H1 (cell line): ENCODE measurements at regions not wholly inside any gene's neighbourhood (a gene's known extent, or its start where the extent isn't known, plus 50 kb on each side); places are given as distances from the start of the nearest gene placed in this dataset.

Experiments used
- CTCF ChIA-PET: fragments of 300-600 bp; sonication (Branson Sonifier 250); formaldehyde crosslinking; loops from one replicate; lab custom pipeline; 2021; ENCODE audit not compliant: partially characterized antibody; lab: Charles Lee
- POLR2A ChIA-PET: fragments of 300-600 bp; sonication (Branson Sonifier 250); formaldehyde crosslinking; loops from one replicate; lab custom pipeline; 2021; ENCODE audit warnings: inconsistent platforms; ENCODE audit not compliant: partially characterized antibody; lab: Charles Lee
- DNase-seq, 2 experiments: peaks; one replicate each; pipeline versions ENCODE4 v3.0.0 to v3.0.0-alpha.2; 2010 to 2022; ENCODE audit warnings: low spot score in 2 of 2, low read depth in 1 of 2, mixed read lengths in 1 of 2
- FAIRE-seq: peaks from 2 replicates; lab custom pipeline; 2011; peaks lifted over from hg19 to GRCh38; lab: Jason Lieb, UNC
- H2AFZ ChIP-seq: 2 replicates; pipeline ENCODE4 v1.8.1; 2012; ENCODE audit warnings: low read length, inconsistent platforms
- H2AK5ac ChIP-seq: 2 replicates; pipeline ENCODE4 v1.6.1; 2013; ENCODE audit warnings: low read depth, low read length
- H2BK120ac ChIP-seq: replicated peaks from 2 replicates; pipeline ENCODE3; 2013; ENCODE audit warnings: low read depth, low read length, inconsistent platforms
- H2BK12ac ChIP-seq: 2 replicates; pipeline ENCODE4 v1.6.1; 2013; ENCODE audit warnings: low read depth, low read length
- H2BK15ac ChIP-seq: 2 replicates; pipeline ENCODE4 v1.6.1; 2013; ENCODE audit warnings: low read length
- H2BK20ac ChIP-seq: 2 replicates; pipeline ENCODE4 v1.6.1; 2013; ENCODE audit warnings: low read length
- H2BK5ac ChIP-seq: 2 replicates; pipeline ENCODE4 v1.6.1; 2013; ENCODE audit warnings: low read depth, low read length
- H3K14ac ChIP-seq: 2 replicates; pipeline ENCODE4 v1.6.1; 2013; ENCODE audit warnings: inconsistent platforms; ENCODE audit not compliant: insufficient read length
- H3K18ac ChIP-seq: 2 replicates; pipeline ENCODE4 v1.6.1; 2013; ENCODE audit warnings: low read length; ENCODE audit errors: extremely low read depth
- H3K23ac ChIP-seq: 2 replicates; pipeline ENCODE4 v1.6.1; 2013; ENCODE audit warnings: inconsistent platforms; ENCODE audit not compliant: insufficient read length
- H3K23me2 ChIP-seq: 2 replicates; pipeline ENCODE4 v1.6.1; 2013; ENCODE audit warnings: low read depth, low read length
- H3K27ac ChIP-seq: 2 replicates; pipeline ENCODE4 v1.6.1; 2011; ENCODE audit warnings: low read depth, low read length, inconsistent platforms
- H3K27me3 ChIP-seq, 4 experiments: replicated peaks in 1 of 4; 1 replicate in 1 of 4; 2 replicates in 3 of 4; pipeline versions ENCODE4 v1.6.1 to v1.8.1; 2011 to 2013; ENCODE audit warnings: low read length in 3 of 4, mild to moderate bottlenecking in 3 of 4, inconsistent platforms in 2 of 4, mixed read lengths in 2 of 4, moderate library complexity in 1 of 4; ENCODE audit not compliant: control insufficient read depth in 3 of 4, insufficient read depth in 3 of 4; ENCODE audit errors: extremely low read depth in 1 of 4
- H3K36me3 ChIP-seq, 4 experiments: 2 replicates each; pipeline versions ENCODE4 v1.6.1 to v1.8.1; 2011 to 2013; ENCODE audit warnings: mild to moderate bottlenecking in 4 of 4, low read length in 3 of 4, moderate library complexity in 2 of 4, control low read depth in 1 of 4, inconsistent platforms in 1 of 4; ENCODE audit not compliant: insufficient read depth in 4 of 4, control insufficient read depth in 2 of 4
- H3K4ac ChIP-seq: replicated peaks from 2 replicates; pipeline ENCODE3; 2013; ENCODE audit warnings: low read length, low read depth, mixed read lengths, inconsistent platforms; ENCODE audit not compliant: insufficient read length
- H3K4me1 ChIP-seq, 4 experiments: replicated peaks in 1 of 4; 1 replicate in 1 of 4; 2 replicates in 3 of 4; pipeline versions ENCODE4 v1.6.1 to v1.8.1; 2011 to 2013; ENCODE audit warnings: low read length in 3 of 4, inconsistent platforms in 2 of 4, mixed read lengths in 1 of 4; ENCODE audit not compliant: insufficient read depth in 4 of 4, control insufficient read depth in 3 of 4
- H3K4me2 ChIP-seq, 2 experiments: 2 replicates each; pipeline versions ENCODE4 v1.6.1 to v1.8.1; 2011 to 2013; ENCODE audit warnings: low read depth in 2 of 2, low read length in 2 of 2, control low read depth in 1 of 2, inconsistent platforms in 1 of 2, mild to moderate bottlenecking in 1 of 2; ENCODE audit not compliant: insufficient read depth in 1 of 2
- H3K4me3 ChIP-seq, 4 experiments: fragments of 200-600, 300-600 bp in 1 of 4; sonication (generic), shearing (Covaris generic), sonication (Bioruptor Twin) in 1 of 4; 2 replicates each; pipeline versions ENCODE4 v1.5.1 to v1.8.1; 2011 to 2016; ENCODE audit warnings: low read length in 4 of 4, low read depth in 3 of 4, control low read depth in 2 of 4, inconsistent platforms in 2 of 4, mild to moderate bottlenecking in 2 of 4, mixed read lengths in 1 of 4, moderate library complexity in 1 of 4; ENCODE audit not compliant: insufficient read depth in 2 of 4; ENCODE audit errors: extremely low read depth in 1 of 4
- H3K56ac ChIP-seq: replicated peaks from 2 replicates; pipeline ENCODE3; 2013; ENCODE audit warnings: low read depth, mild to moderate bottlenecking, mixed read lengths, low read length, inconsistent platforms; ENCODE audit not compliant: insufficient read length
- H3K79me1 ChIP-seq: 2 replicates; pipeline ENCODE4 v1.6.1; 2013; ENCODE audit warnings: low read depth, low read length, control low read depth
- H3K79me2 ChIP-seq, 2 experiments: 2 replicates each; pipeline versions ENCODE4 v1.6.1 to v1.8.1; 2012 to 2013; ENCODE audit warnings: low read length in 2 of 2, mild to moderate bottlenecking in 2 of 2, inconsistent platforms in 1 of 2; ENCODE audit not compliant: insufficient read depth in 2 of 2, control insufficient read depth in 1 of 2
- H3K9ac ChIP-seq, 4 experiments: replicated peaks in 1 of 4; 1 replicate in 1 of 4; 2 replicates in 3 of 4; pipeline versions ENCODE4 v1.6.1 to v1.8.1; 2011 to 2013; ENCODE audit warnings: low read depth in 3 of 4, low read length in 3 of 4, control low read depth in 2 of 4, mild to moderate bottlenecking in 2 of 4, moderate library complexity in 2 of 4, inconsistent platforms in 1 of 4; ENCODE audit errors: extremely low read depth in 1 of 4
- H3K9me3 ChIP-seq, 2 experiments: 2 replicates each; pipeline versions ENCODE4 v1.6.1 to v1.8.1; 2012 to 2013; ENCODE audit warnings: mild to moderate bottlenecking in 2 of 2, moderate library complexity in 2 of 2, control low read depth in 1 of 2, inconsistent platforms in 1 of 2, low read depth in 1 of 2, low read length in 1 of 2, mixed read lengths in 1 of 2; ENCODE audit not compliant: insufficient read depth in 2 of 2
- H4K20me1 ChIP-seq, 2 experiments: replicated peaks in 1 of 2; 2 replicates each; pipeline versions ENCODE3 to v1.8.1; 2011 to 2013; ENCODE audit warnings: inconsistent platforms in 2 of 2, low read length in 2 of 2, mild to moderate bottlenecking in 1 of 2; ENCODE audit not compliant: insufficient read depth in 2 of 2, control insufficient read depth in 1 of 2
- H4K5ac ChIP-seq: 2 replicates; pipeline ENCODE4 v1.6.1; 2013; ENCODE audit warnings: low read length, low read depth, mixed read lengths, inconsistent platforms; ENCODE audit not compliant: insufficient read length
- H4K8ac ChIP-seq: 2 replicates; pipeline ENCODE4 v1.8.0; 2013; ENCODE audit warnings: mild to moderate bottlenecking, moderate library complexity, low read length, inconsistent platforms; ENCODE audit not compliant: insufficient read depth; ENCODE audit errors: extremely low read depth
- H4K91ac ChIP-seq: replicated peaks from 2 replicates; pipeline ENCODE3; 2013; ENCODE audit warnings: low read length, mixed read lengths, inconsistent platforms; ENCODE audit not compliant: insufficient read length
- CBX8 ChIP-seq: fragments of 300-800, 300-1000 bp; sonication (generic); IDR thresholded peaks from 2 replicates; pipeline ENCODE4 v1.7.1; 2016; ENCODE audit warnings: low read depth, low read length, borderline replicate concordance
- EZH2 ChIP-seq: fragments of 200-600 bp; sonication (generic); IDR thresholded peaks from 2 replicates; pipeline ENCODE4 v1.7.1; 2012; ENCODE audit warnings: low read depth, mild to moderate bottlenecking, moderate library complexity, low read length, inconsistent platforms; ENCODE audit not compliant: severe bottlenecking
- HDAC6 ChIP-seq: IDR thresholded peaks from one replicate; pipeline ENCODE4 v1.7.1; 2012; ENCODE audit warnings: low read depth, mild to moderate bottlenecking, inconsistent platforms, low read length, moderate library complexity
- JUND ChIP-seq: IDR thresholded peaks from 2 replicates; pipeline ENCODE4 v1.6.1; 2011; ENCODE audit warnings: mild to moderate bottlenecking, improper control_type of control experiment, low read length
- KDM1A ChIP-seq: fragments of 200-600, 300-600 bp; sonication (generic); IDR thresholded peaks from 2 replicates; pipeline ENCODE4 v1.7.1; 2016; ENCODE audit warnings: mild to moderate bottlenecking, low read length, borderline replicate concordance
- POLR2A ChIP-seq, 2 experiments: IDR thresholded peaks; 1 replicate in 1 of 2; 2 replicates in 1 of 2; pipeline ENCODE4 v1.6.1; 2011; ENCODE audit warnings: low read depth in 2 of 2, low read length in 2 of 2, mild to moderate bottlenecking in 2 of 2; ENCODE audit errors: control extremely low read depth in 1 of 2
- SAP30 ChIP-seq: fragments of 300-600 bp; sonication (generic); IDR thresholded peaks from 2 replicates; pipeline ENCODE4 v1.7.1; 2012; ENCODE audit warnings: low read length, moderate library complexity, mild to moderate bottlenecking, inconsistent platforms; ENCODE audit not compliant: insufficient read depth, insufficient replicate concordance
- SIRT6 ChIP-seq: IDR thresholded peaks from one replicate; pipeline ENCODE4 v1.7.1; 2012; ENCODE audit warnings: low read length, inconsistent platforms
- SP2 ChIP-seq: IDR thresholded peaks from 2 replicates; pipeline ENCODE4 v1.6.1; 2012; ENCODE audit warnings: mild to moderate bottlenecking, low read length, inconsistent platforms
- TEAD4 ChIP-seq: IDR thresholded peaks from 2 replicates; pipeline ENCODE4 v1.6.1; 2012; ENCODE audit warnings: low read depth, low read length, inconsistent platforms, mixed read lengths
- WGBS, 2 experiments: shearing (Covaris generic) in 1 of 2; methylation state at CpG; one replicate each; pipeline versions ENCODE4 v1.1.6 to v1.1.7; 2013 to 2015; ENCODE audit warnings: low lambda C conversion rate in 2 of 2, mixed read lengths in 2 of 2, inconsistent platforms in 1 of 2, low coverage in 1 of 2, missing lambda C conversion rate in 1 of 2; ENCODE audit not compliant: insufficient replicate concordance in 2 of 2, insufficient coverage in 1 of 2, insufficient read length in 1 of 2; ENCODE audit errors: extremely low coverage in 1 of 2, missing lambda C conversion rate in 1 of 2; 5-methylcytosine and 5-hydroxymethylcytosine counted together
- TF ChIP-seq, protein P1 (sequence below): IDR thresholded peaks from 2 replicates; pipeline ENCODE4 v1.6.1; 2012; ENCODE audit warnings: low read length, inconsistent platforms
- TF ChIP-seq, protein P2 (sequence below): IDR thresholded peaks from 2 replicates; pipeline ENCODE4 v1.6.1; 2011; ENCODE audit warnings: low read depth, mild to moderate bottlenecking, low read length; ENCODE audit not compliant: insufficient read depth

DNA sequence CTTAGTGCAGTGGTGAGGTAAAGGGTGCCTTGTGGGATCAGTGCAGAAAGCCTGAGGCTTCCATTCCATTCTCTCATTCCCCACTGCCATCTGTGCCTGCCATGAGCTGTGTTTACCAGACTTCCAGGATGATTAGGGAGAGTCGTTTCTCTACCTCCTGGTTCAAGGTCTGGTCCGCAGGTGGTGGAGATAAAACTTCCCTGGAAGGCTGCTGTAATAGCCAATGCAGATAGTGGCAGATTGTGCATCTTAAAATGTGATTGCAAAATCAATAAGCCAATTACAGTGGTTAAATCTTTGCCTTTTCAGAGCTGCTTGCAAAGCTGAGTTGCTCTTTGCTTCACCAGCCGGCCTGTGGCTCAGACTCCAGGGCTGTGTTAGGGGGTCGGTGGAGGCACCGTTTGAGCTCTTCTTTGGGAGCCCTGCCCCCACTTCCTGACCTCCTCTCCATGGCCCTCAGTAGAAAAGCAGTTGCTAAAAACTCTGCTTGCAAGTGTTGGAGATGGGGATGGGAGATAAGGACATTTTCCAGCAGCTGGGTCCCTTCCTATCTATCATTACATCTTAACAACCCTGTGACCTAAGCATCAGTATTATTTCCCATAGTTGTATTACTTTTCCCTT is 95.2 kb upstream of the HS6ST1 start:
- H4K8ac ChIP-seq, result no peak overlapping the region
- no peak overlapping the region for H3K4me3 ChIP-seq
- DNase-seq (peak in 1 of 2 experiments; percentile 31), FAIRE-seq (no peak)
- H2AFZ ChIP-seq, result no peak overlapping the region
- H2BK15ac ChIP-seq, result no peak overlapping the region
- no peaks in the 10 kb centered on the region for H3K36me3 ChIP-seq
- no peak overlapping the region for H3K56ac ChIP-seq
- WGBS, 2 experiments, result 68% methylated on average over 5 of the region's 5 CpGs; no CpG with 5 or more reads in 1 of the 2 experiments
- H3K23ac ChIP-seq, result no peak overlapping the region
- H3K79me2 ChIP-seq, result no peaks in the 10 kb centered on the region
- no peak overlapping the region for H3K4ac ChIP-seq
- no peaks in the 10 kb centered on the region for H3K23me2 ChIP-seq
- no peak overlapping the region for H3K14ac ChIP-seq
- no peak overlapping the region for H2AK5ac ChIP-seq
- H4K20me1 ChIP-seq, result no peaks in the 10 kb centered on the region
- peaks cover 0 to 8% (median 0%) of the 10 kb centered on the region in 4 experiments; a peak in 2 of 7 replicates for H3K4me1 ChIP-seq
- no peak overlapping the region for H3K4me2 ChIP-seq
- no peaks in the 10 kb centered on the region; a peak in 1 of 4 replicates for H3K9me3 ChIP-seq
- ChIA-PET POLR2A (no interaction called here), CTCF (interaction anchor here (0.8 to 1.2 kb wide), 4 partner anchors 10 to 51 kb away, joined by 3 to 6 read pairs (median 4); no protein-coding TSS in a partner anchor)
- H3K27ac ChIP-seq, result no peak overlapping the region
- no peaks in the 10 kb centered on the region for H3K79me1 ChIP-seq
- H4K91ac ChIP-seq, result no peak overlapping the region
- H3K9ac ChIP-seq, result no peak overlapping the region
- H2BK5ac ChIP-seq, result no peak overlapping the region
- no peak overlapping the region for H2BK12ac ChIP-seq
- H2BK20ac ChIP-seq, result no peak overlapping the region
- H2BK120ac ChIP-seq, result no peak overlapping the region
- H4K5ac ChIP-seq, result no peak overlapping the region
- H3K18ac ChIP-seq, result no peak overlapping the region
- H3K27me3 ChIP-seq, result no peaks in the 10 kb centered on the region
- TF ChIP-seq EZH2, result no peak
- no peak for TF ChIP-seq POLR2A (IDR thresholded peaks at IDR 0.05; ENCODE audit: control extremely low read depth in 1 of 2, low read depth in 2 of 2, low read length in 2 of 2)
- no peak for TF ChIP-seq SIRT6
- TF ChIP-seq, protein P1, sequence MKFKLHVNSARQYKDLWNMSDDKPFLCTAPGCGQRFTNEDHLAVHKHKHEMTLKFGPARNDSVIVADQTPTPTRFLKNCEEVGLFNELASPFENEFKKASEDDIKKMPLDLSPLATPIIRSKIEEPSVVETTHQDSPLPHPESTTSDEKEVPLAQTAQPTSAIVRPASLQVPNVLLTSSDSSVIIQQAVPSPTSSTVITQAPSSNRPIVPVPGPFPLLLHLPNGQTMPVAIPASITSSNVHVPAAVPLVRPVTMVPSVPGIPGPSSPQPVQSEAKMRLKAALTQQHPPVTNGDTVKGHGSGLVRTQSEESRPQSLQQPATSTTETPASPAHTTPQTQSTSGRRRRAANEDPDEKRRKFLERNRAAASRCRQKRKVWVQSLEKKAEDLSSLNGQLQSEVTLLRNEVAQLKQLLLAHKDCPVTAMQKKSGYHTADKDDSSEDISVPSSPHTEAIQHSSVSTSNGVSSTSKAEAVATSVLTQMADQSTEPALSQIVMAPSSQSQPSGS, result no peak
- TF ChIP-seq CBX8, result no peak
- TF ChIP-seq, protein P2, sequence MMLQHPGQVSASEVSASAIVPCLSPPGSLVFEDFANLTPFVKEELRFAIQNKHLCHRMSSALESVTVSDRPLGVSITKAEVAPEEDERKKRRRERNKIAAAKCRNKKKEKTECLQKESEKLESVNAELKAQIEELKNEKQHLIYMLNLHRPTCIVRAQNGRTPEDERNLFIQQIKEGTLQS, result no peak
- no peak for TF ChIP-seq HDAC6
- no peak for TF ChIP-seq KDM1A
- no peak for TF ChIP-seq JUND
- no peak for TF ChIP-seq SP2
- TF ChIP-seq SAP30, result no peak
- no peak for TF ChIP-seq TEAD4
